GM18505 (cell line): ENCODE measurements at regions not wholly inside any gene's neighbourhood (a gene's known extent, or its start where the extent isn't known, plus 50 kb on each side); places are given as distances from the start of the nearest gene placed in this dataset.

Experiments used
- ATAC-seq: cut with Tn5 transposase; IDR thresholded peaks from one replicate; pipeline ENCODE4 v1.9.1; 2021; ENCODE audit not compliant: unreplicated experiment
- POLR2A ChIP-seq: IDR thresholded peaks from 4 replicates; pipeline ENCODE4 v1.6.1; 2011; ENCODE audit warnings: borderline replicate concordance; ENCODE audit not compliant: insufficient read depth, insufficient read length; ENCODE audit errors: extremely low read depth

DNA sequence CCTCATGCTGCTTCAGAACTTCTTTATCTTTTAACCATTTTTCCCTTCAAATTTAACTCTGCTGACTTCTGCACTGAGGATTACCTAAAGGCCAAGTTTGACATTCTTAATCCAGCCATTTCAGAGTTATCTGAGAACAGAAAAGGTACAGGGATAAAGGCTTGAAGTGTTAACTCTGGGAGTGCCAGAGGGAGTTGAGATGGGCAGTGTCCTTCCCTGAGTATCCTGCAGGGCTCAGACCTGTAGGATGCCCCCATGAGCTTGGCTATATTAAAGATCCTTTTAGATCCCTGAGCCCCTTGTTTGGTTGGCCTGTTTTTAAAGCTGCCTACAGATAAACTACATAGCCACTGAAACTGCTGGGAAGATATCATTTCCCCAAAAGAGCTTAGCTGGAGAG lies 268.4 kb upstream of the KIRREL3 start:
- no peak for ATAC-seq
- no peak for TF ChIP-seq POLR2A

DNA sequence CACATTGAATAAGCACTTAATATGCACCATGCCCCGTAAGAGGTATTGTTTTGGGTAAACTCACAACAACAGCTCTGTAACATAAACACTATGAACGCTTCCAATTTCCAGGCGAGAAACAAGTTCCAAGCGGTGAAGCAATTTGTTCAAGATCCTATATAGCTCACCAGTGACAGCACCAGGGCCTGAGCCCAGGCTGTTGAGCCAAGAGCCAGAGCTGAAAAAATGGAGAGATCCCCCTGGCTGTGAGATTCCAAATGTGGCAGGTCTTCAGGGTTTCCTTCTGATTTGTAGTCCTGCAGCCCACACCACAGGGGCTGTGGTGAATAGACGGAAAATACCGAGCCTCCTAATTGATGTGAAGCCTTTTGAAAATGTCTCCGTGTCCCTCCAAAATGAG lies 268.0 kb upstream of the KIRREL3 start:
- TF ChIP-seq POLR2A: no peak
- ATAC-seq: no peak

DNA sequence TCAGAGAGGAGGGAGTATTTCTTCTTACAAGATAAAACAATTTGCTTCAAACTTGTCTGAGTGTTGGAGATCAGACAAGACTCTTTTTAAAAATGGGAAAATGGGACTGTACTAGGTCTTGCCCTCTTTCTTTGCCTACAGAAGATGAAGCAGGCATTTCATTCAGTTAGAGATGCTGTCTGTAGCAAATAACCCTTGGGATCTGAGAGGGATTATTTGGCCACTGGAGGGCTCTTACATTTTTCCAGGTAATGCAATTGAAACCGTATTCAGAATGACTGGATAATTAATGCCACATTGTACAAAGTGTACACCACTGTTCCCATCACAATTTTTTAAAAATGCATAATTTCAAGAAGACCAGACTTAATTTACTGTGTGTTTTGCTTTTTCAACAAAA lies 258.5 kb upstream of the KIRREL3 start:
- ATAC-seq: no peak
- TF ChIP-seq POLR2A: no peak

DNA sequence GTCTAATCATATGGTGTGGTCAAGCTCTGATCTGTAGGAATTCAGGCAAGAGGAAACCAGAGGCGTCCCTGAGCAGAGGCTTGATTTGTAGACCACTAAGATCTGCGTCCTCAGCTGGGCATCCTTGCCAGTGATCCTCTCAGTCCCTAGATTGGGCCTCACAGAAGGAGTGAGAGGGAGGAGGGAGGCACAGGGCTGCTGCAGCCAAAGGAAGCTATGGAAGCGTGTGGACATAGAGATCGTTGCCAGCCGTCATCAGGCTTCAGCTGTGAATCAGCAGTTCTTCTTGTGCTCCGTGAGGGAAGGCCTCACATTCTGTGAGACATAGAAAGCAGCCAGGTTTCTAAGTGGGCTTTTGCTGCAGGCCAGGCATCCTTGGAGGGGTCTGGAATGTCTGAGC lies 254.6 kb upstream of the KIRREL3 start:
- ATAC-seq: no peak
- TF ChIP-seq POLR2A: no peak

DNA sequence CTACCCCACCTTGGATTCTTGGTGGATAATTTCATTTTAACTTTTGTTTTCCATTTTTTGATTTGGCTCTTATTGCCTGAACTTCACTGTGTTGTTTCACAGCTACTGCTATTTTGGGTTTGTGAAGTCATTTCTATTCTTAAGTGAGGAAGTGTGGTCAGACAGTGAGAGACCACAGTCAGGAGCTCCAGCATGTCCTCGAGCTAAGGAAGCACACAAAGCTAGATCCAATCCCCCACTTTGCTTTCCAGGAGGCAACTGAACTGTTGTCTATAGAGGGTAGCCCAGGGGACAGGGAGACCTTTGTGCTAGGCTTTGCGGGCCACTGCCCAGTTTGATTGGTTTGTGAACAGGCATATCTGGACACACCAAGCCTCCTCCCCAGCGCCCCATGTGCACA lies 251.8 kb upstream of the KIRREL3 start:
- no peak for TF ChIP-seq POLR2A
- no peak for ATAC-seq

DNA sequence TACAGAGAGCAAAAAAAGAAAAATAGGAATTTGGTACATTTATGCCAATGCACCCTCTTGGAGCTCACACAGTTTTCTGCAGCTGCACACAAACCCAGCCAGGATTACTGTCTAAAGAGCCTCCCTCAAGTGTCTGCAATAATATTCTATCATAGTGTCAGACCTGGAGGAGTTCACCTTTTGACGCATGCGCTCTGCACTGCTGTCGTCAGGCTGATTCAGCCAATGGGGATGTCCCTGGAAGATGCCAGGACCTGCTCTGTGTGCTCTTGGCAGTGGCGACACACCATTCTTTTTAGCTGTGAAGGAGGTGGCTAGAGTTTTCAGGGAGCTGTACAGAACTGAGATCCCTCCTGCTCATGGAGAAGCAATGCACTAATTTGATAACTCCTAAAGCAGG lies 249.0 kb upstream of the KIRREL3 start:
- TF ChIP-seq POLR2A: no peak
- ATAC-seq: no peak

DNA sequence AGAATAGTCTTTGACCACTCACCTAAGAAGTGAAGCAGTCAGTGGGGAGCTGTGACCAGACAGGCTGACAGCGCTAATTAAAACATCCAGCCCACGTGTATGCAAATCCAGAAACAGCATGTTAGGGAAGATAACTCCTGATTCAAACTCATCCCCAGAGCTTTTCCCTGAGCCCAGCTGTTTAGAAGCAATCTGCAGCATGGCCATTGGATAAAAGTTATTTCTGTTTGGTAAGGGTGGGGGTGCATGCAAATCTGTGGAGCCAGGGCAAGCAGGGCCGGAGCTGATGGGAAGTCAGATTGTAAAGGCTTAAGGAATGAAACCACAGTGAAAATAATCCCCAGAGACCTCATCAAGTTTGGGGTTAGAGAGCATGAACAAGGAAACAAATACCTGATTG lies 247.9 kb upstream of the KIRREL3 start:
- no peak for ATAC-seq
- no peak for TF ChIP-seq POLR2A

DNA sequence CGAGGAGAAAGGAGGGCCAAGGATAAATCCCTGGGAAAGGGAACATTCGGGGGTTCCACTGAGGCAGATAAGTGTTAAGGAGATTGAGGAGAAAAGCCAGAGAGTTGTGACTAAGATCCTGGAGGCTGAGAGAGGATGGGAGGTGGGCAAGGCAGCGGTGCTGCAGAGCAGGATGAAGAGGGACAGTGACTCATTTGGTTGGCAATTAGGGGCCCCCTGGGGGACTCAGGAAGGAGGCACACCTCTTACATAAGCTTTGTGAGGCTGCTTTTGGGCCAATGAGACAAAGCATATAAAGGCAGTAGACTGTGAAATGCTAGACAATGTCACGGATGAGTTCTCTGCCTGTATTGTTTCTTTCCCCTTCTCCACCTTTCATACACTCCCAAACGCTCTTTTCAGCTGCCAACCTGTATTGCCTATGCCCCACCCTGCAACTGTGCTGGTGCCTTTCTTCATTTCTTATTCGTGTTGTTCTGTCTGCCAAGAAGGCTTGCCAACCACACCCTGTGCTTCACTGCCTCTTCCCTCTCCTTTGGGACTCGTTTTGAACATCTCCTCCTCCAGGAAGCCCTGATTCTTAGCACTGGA lies 246.8 kb upstream of the KIRREL3 start:
- ATAC-seq: no peak
- no peak for TF ChIP-seq POLR2A

DNA sequence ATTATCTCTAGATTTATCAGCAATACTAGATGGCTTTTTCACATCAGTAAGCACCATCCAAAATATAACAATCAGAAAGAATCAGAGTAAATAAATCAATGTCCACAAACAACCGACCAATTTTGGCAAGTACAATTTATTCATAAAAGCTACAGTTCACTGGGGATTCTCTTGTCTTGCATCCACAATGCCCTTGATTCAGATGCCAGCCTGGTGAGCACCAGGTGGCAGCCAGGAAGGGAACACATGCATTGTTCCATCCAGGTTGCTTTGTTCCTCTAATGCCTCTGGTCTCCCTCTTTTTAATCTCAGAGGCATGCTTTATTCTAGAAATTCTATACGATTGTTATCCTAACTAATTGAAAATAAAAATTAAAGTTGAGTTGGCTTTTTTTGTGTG lies 242.1 kb upstream of the KIRREL3 start:
- no peak for ATAC-seq
- TF ChIP-seq POLR2A: no peak

DNA sequence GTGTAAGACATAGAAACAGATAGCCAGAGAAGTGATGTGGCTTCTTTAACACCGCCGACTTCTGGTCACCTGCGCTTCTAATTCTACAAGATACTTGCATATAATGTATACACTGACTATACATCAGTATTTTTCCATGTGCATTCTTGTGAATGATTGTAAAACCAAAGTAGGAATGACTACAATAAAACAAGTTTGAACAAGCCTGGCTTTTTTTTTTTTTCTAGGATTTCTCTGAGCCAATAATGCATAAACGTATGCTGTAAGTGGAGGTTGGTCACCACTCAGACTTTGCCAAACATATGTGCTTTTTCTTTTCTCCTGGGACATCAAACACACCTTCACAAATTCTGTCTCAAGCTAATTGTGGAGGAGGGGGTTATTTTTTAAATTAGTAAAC lies 237.8 kb upstream of the KIRREL3 start:
- no peak for TF ChIP-seq POLR2A

DNA sequence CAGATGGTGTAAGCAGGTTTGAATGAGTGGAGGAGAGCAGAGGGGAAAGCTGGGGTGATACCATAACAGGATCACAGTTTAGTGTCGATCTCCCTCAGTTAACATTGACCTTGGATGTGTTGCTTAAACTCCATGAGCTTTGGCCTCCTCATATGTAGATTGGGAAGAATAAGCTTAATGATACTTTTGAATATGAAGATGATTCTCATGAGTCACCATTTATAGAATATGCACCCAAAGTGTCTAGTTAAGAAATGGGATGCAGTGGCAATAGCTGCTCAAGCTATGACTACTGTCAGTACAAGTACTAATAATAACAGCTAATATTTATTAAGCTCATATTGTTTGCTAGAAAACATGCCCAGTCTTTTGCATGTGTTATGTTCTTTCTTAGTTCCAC lies 236.2 kb upstream of the KIRREL3 start:
- TF ChIP-seq POLR2A: no peak
- ATAC-seq: no peak

More for the DNA sequence above, 237.8 kb upstream of the KIRREL3 start:
- no peak for ATAC-seq

DNA sequence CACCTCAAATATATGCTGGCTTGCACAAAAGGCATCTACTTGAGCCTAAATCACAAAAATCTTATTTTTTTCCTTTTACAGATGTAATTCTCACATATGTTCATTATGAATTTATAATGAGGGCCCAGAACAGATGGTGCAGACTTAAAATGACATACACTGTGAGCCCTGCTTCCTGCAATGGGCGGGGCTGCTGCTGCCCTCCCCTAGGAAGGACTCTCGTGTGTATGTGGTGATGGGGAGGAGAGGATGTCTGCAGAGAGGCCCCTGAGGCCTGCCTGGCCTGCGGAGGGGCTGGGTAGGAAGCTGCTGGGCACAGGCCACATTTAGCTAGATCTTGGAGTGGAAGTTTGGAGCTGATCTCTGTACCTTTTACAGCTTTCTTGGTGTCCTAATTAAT lies 233.4 kb upstream of the KIRREL3 start:
- no peak for ATAC-seq
- no peak for TF ChIP-seq POLR2A

DNA sequence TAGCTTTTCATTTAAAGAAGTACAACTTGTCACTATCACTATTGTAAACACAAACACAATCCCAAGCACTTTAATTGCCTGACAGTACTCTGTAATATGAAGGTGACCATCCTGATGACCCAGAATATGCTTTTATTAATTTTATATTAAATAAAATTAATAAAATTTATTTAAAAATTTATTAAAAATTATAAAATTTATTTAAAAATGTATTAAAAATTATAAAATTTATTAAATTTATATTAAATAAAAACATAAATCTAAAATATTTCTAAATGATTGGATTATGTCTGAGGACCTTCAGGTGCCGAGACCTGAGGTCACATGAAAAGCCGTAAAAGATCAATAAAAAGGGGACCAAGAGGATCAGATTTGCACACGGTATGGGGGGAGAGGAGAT lies 229.8 kb upstream of the KIRREL3 start:
- ATAC-seq: no peak
- TF ChIP-seq POLR2A: no peak

DNA sequence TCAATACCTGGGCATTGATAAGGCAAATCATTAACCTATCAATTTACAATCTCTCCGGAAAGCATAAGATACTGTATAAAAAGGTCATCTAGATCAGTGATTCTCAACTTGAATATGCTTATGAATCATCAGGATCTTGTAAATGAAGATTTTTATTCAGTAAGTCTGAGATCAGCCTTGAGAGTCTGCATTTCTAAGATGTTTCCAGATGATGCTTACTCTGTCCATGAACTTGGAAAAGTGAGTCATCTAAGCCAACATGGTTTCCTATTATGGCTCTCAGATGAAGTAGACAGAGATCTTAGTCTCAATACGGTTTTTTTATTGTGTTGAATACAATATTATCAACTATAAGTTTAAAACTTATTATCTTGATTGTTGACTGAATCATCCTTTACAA lies 226.4 kb upstream of the KIRREL3 start:
- ATAC-seq: no peak
- TF ChIP-seq POLR2A: no peak

DNA sequence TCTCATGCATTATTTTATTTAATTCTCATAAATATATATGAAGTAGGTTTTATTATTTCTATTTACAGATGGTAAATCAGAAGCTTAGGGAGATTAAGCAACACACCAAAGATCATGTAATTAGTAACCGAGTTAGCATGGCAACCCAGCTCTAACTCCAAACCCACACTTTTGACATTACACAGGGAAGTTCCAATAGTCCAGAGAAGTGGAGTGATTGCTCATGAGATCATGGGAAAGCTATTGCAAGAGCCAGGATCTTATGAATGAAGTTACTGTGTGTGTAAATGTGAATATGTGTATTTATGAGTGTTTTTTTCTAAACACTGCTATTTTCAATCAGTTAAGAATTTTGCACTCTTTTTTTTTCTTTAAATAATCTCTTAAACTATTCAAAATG lies 225.8 kb upstream of the KIRREL3 start:
- ATAC-seq: no peak

More for the DNA sequence above, 225.8 kb upstream of the KIRREL3 start:
- TF ChIP-seq POLR2A: no peak
